ENCODE measurements at regions not wholly inside any gene's neighbourhood (a gene's known extent, or its start where the extent isn't known, plus 50 kb on each side); places are given as distances from the start of the nearest gene placed in this dataset.
"Not testable (repeated sequence)": the region's sequence is repeated elsewhere in the genome, so short reads cannot be mapped to it uniquely, and the experiment has no call there.

- peak; percentile 24; the same call in 1 of the 2 replicates for TF ChIP-seq REST (IDR thresholded peaks at IDR 0.05; ENCODE audit: borderline replicate concordance)
- TF ChIP-seq REST (CRISPR knock-in tag; IDR thresholded peaks at IDR 0.05; ENCODE audit: low read depth), result not testable (repeated sequence)
- peak; percentile 92 for TF ChIP-seq MEF2D (tag; conservative IDR thresholded peaks at IDR 0.05; ENCODE audit: low read depth)
- TF ChIP-seq HDAC1 (IDR thresholded peaks at IDR 0.05), result peak in 1 of 2 experiments; percentile 53; a peak in 1 of 4 replicates
These were observed 295.8 kb downstream of the PTGER3 start (continued) for GRCh38 chr1:70751676-70752287.

Measured in K562 (cell line).